HG02678 (cell line): ENCODE measurements at regions not wholly inside any gene's neighbourhood (a gene's known extent, or its start where the extent isn't known, plus 50 kb on each side); places are given as distances from the start of the nearest gene placed in this dataset.

ENCODE experiments used
- ATAC-seq: cut with Tn5 transposase; IDR thresholded peaks from one replicate; pipeline ENCODE4 v1.9.1; 2021; ENCODE audit warnings: mild to moderate bottlenecking, moderate library complexity; ENCODE audit not compliant: unreplicated experiment

DNA sequence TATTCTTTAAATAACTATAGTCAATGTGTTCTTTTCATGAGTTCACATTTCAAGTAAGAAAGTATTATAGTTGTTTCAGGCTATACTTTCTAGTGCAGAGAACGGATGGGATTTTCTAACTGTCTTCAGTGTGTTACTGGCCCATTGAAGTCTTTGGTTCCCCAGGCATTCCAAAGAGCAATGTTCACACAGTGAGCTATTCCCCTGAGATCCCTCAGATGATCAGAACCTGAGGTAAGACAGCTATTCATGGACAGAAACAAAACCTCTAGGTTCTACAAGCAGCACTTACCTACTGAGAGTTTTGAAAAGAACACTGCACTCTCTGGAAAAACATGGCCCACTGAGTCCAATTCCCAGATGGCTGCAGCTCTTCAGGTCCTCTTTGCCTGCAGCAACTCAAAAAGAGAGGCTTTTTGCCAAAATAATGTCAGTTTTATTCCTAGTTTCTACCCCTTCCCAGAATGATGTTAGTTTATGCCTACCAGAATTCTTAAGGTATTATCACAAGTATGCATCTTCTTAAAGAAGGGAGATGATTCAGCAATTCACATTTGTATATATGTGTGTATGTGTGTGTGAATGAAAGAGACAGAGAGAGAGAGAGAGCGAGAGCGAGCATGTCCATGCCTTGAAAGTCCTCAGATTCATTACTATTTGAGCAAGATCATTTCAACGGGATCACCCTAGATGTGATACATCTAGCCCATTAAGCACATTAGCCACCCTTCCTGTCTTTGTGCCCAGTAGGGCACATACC lies 146.1 kb downstream of the PDHA2 start:
- no peak for ATAC-seq

DNA sequence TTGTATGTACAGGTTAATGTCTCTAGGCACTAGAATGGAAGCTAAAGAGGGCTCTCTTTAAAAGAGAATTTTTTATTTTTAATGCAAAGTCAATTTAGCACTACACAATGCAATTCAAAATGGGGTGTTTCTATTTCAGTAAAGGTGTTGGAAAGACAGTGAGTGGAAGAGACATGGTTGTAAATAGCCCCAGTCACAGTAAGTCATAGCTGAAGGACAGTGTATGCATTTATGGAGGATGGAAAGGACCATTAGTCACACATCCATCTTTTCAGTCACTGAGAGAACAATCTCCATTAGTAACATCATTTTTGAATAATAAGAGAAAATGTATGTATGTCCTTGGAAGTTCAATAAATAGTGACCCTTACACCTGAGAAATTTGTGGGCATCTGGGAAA lies 148.0 kb downstream of the PDHA2 start:
- ATAC-seq: no peak

DNA sequence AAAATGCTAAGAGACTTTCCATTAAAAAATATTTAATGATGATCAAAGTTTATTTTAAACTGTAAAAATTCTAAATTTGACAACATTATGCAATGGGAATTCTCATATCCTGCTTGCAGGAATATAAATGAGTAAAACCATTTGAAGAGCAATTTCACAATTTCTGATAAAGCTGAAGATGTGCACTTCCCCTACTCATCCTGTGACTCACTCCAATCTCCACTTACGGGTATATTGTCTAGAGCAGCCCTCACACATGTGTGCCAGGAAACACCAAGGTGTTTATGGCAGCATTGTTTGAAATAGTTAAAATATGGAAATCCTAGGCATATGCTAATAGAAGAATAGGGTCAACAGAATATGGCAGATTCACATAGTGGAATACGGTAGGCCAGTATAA lies 158.4 kb downstream of the PDHA2 start:
- no peak for ATAC-seq

DNA sequence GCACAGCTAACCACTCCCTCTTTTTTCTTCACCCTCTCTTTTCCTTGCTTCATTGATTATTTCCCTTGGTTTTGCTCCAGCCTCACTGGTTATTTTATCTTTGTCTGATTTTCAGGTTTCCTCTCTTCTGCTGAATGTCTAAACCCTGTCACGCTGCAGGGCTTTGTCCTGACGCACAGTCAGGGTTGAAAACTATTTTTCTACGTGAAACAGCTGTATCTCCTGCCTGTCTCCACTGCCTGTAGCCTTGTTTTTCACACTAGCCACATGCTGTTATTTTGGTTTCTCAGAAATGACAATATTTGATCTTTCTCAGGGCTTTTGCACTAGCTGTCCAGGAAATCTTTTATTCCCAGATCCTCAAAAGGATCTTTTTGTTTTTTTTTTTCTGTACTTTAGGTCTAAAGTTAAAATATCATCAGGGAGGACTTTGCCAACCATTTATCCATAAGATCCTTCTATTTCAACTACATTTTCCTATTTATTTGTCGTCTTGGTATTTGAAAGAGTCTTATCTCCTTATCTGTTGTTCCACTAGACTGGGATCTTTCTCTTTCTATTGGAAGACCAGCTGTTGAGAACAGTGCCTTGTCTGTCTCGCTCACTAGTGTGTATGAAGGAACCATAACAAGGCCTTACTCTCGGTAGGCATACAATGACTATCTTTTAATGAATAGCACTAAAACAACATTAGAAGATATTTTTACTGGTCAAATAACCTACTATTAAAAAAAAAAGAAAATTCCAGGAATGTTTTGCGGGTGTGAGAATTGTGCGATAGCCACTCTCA lies 164.3 kb downstream of the PDHA2 start:
- no peak for ATAC-seq

DNA sequence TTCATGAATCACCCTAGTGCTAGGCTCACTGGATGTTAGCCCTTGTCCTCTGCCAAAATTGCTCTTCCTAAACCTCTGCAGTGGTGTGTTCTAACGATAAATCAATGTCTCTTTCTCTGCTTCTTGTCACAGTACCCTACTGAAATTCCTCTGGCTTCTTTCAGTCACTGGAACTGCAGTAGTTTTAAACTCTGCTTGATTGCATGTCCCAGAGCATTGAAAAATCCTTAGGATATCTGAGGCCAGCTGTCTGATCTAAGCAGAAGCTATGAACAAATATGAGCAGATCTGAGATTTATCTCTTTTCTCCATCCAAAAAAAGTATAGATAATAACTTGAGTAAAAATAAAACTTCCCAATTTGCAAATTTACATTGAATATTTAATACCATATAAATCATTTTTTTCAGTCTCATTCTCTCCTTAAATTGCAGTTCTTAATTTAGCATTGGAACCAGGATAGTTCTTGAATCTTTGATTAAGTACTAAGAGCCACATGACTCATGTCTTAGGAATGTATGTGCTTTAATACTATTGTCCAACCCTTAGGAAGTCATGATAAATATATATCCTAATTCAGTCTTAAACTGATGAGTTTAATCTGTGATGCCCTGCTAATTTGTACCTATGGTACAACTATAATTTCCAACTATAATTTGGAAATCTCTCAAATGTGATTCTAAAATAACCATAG lies 169.7 kb downstream of the PDHA2 start:
- ATAC-seq: no peak

DNA sequence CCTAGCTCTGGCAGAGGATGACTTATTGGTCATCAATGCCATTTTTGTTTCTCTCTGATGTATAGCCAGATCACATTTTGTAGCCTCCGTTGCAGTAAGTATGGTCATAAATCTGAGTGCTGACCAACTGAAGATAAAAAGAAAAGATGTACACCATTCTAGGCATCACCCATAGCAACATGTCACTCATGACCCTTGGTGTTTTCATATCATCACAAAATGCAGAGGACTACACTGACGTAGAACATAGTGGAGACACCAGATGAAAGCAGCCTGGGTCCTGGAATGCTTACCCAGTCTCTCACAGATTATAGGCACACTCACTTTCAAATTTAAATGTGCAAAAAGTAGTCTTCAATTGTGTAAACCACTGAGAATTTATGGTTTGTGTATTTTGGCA lies 172.8 kb downstream of the PDHA2 start:
- ATAC-seq: no peak

DNA sequence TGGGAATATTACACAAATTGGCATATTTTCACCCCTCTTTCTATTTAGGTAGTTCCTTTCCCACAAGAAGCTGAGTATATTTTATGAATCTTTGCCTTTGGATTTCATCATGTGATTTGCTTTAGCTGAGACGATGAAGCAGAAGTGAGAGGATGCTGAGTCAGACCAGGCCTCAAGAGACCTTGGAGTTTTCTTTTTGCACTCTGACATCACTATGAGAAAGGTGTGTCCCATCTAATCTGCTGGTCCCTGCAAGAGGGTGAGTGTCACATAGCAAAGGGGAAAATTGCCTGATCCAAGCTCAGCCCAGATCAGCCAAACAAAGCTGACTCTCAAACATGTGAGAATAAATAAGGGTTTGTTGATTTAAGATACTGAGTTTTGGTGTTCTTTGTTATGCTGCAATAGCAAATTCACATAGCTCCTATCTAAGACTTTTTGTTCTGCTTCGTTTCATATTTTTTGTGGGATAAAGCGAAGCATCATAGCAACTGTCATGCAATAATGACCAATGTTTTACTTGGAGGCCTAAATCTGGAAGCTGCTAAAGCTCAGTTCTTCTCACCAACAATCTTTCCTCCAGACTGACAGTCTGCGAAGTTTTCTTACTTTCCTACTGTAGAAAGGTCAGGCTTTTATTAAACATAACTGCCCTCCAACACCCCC lies 176.9 kb downstream of the PDHA2 start:
- ATAC-seq: peak; percentile 44

DNA sequence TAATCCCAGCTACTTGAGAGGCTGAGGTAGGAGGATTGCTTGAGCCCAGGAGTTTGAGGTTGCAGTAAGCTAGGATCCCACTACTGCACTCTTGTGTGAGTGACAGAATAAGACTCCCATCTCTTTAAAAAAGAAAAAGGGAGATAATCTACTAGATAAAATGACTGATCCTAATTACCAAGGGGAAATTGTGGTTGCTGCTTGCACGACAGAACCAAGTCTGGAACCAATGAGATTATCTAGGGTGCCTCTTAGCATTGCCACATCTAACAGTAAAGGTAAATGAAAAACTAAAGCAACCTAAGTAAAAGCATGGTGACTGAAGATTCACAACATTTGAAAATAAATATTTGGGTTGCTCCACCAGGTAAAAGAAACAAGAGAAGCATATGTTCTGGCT lies 185.1 kb downstream of the PDHA2 start:
- no peak for ATAC-seq

DNA sequence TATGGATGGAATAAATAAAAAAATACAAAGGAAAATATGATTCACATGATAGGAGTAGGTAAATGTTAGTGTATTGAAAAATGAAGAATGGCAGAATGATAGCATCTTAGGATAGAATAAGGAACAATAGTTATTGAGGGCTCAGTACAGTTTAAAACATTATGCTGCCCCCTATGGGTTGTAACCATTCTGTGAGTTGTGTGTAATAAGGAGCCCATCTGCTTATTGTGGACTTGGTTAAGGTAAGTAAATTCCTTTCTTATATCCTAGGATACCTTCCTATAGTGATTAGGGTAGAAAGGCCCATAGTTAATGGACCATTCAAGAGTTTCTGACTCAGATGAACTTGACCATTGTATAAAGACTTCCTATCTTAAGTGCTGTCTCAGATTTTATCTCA lies 195.8 kb downstream of the PDHA2 start:
- ATAC-seq: no peak

DNA sequence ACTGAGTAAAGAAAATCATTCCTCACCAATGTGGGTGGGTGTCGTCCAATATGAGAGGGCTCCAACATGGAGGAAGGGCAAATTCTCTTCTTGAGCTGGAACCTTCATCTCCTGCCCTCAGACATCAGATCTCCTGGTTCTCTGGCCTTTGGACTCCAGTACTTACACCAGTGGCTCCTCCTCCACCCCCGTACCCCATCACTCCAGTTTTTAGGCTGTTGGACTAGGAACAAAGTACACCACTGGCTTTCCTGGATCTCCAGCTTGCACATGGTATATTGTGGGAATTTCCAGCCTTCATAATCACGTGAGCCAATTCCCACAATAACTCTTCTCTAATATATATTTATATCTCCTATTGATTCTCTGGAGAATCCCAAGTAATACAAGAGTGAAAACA lies 196.9 kb downstream of the PDHA2 start:
- ATAC-seq: no peak

DNA sequence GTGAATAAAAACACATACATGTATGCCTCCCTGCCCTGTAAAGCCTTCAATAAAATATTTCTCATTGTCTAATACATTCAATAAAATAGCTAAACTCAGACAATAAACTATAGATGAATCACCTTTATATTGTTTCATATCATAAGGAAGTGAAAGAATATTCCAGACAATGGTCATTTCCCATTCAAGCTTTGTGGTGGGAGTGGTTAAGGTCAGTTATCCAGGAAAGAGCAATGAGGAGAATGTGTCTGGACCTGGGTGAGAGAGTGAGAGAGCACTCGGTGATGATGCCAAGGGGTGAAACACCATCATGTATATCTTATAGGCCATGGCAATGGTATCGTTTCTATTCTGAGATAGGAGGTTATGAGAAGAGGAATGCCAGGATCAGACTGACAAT lies 197.8 kb downstream of the PDHA2 start:
- ATAC-seq: no peak

DNA sequence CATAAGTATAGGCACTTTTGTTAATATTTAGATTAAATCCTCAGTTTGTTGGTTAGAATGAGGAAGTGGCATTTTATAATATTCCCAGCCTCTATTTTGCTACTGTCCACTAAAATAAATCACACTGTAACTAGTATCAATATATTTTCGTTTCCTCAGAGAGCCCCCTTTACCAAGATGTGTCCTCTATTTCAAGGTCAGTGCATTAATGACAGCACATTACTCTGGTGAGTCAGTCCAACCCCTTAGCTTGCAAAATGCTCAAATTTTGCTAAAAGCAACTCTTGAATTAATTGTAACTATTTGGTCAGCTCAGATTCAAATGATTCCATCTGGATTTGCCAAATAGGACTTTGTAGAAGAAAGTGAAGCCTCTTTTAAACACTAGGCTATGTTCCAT lies 199.3 kb downstream of the PDHA2 start:
- ATAC-seq: no peak

DNA sequence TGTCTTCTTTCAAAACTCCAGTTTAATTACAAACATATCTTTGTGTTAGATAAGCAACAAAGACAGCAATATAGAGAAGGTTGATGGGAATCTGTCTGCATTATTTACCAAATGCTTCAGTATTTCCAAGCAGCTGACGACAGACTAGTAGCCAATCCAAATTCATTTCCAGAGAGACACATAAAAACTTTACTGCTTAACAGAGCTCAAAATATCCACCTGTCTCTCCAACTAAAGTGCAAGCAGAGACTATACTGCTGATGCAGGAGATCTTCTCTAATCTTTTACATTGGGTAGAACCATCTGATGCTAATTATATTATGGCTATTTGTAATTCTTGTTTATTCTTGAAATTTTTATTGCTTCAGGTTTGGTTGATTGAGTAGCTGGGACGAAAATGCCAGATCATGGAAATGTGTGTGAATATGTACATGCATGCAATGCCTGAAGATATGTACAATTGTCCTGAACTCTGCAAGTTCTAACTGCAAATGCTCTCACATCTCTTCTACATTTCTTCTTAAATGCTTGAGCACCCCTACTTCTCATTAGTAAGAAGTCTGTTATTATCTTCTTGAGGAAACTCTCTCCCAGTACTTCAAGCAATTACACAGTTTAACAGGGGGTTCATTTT lies 200.0 kb downstream of the PDHA2 start:
- no peak for ATAC-seq

DNA sequence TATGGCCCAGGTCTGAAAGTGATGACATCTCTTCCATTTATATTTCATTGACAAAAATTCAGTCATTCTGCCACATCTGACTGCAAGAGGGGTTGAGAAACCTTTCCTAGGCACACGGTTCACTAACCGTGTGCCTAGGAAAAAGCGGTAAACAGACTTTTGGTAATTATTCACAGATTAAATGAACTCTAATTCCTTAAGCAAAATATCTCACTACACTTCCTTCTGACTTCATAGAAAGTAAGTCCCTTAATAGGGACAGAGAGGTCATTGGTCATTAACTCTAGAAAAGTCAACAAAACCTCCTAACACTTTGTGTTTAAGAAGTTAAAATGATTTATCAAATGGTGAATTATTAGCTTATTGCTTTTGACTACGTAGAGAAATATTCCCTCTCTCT lies 205.1 kb downstream of the PDHA2 start:
- ATAC-seq: no peak

DNA sequence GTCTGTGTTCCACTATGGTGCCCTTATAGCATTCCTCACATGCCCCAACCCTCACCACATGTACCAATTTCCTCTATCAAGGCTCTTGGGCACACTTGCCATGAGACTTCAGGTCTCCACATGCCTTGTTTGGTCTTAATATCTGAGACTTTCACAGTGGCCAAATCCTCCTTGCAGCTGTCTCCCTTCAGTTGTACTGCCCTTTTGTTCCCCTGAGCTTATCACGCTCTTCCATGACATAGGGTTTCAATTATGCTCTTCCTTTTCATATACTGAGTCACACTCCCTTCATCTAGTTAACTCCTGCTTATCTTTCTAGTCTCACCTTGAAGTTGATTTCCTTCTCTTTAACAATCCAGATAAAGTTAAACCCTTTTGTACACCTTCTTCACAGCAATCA lies 212.9 kb downstream of the PDHA2 start:
- ATAC-seq: no peak

DNA sequence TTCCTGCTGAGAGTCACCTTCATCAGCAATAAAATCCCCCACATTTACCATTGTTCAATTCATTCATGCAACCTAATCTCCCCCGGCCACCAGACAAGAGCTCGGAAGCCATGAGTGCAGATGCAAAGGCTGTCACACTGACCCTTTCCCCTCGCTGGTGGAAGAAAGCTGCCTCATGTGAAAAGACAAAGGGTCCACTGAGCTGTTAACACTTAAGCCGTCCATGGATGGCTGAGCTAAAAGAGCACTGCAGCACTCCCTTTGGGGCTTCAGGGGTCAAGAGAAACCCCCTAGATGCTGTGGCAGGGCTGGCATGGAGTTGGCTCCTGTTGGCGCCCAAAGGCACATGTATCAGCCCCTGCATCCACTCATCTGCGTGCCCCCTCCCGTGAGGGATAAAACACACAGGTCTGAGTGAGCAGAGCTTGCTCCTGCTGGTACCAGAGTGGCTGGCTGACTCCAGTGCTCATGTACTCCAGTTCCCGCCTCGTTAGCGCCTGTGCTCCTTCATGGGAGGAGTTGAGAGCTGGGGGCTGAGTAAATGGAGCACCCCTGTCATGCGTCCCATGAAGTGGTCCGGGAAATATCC lies 216.5 kb downstream of the PDHA2 start:
- no peak for ATAC-seq

DNA sequence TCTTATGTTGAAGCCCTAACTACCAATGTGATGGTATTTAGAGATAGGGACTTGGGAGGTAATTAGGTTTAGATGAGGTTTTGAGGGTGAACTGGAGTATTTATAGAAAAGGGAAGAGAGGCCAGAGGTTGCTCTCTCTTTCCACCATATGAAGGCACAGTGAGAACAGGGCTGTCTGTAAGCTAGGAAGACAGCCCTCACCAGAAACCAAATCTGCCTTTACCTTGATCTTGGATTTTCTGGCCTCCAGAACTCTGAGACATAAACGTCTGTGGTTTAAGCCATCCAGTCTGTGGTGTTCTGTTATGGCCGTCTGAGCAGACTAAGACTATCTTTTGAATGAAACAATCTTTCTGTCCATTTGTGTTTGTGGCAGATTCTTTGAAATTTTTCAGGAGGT lies 223.7 kb downstream of the PDHA2 start:
- no peak for ATAC-seq

DNA sequence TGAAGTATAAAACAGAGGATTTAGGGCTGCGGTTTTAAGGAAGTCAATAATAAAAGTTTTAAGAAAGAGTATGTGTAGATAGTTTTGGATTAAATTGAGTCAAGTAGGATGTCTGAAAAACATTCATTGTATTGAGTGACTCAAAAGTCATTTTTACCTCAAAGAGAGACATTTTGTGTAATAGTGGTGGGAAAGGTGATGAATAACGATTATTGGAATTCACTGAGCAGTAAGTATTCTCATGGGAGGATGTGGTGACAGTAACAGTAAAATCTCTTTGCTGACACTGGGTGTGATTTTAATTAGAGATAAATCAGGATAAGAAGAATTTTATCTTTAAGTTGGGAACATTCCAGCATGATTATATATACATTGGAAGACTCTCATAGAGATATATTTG lies 233.6 kb downstream of the PDHA2 start:
- ATAC-seq: no peak

DNA sequence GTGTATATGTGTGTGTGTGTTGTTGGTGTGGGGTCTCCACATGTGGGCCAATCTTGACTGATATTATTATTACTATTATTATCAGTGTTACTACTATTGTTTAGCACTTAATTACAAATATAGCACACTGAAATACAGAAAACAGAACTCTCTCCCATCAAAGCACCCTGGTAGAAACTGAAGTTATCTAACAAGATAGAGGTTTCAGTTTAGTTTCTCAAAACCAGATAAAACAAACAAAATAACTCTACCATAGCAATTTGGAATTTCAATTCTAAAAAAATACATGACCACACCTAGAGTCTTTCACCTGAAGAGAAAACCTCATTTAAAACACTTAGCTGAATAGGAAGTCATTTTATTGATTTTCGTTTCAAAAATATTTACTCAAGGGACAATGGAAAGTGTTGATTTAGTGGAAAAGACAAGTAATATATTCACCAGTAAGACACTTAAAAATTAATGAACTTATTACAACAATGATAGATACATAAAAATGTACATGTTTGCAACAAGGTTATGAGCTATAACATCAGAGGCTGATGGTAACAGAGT lies 252.3 kb downstream of the PDHA2 start:
- peak; percentile 63 for ATAC-seq

DNA sequence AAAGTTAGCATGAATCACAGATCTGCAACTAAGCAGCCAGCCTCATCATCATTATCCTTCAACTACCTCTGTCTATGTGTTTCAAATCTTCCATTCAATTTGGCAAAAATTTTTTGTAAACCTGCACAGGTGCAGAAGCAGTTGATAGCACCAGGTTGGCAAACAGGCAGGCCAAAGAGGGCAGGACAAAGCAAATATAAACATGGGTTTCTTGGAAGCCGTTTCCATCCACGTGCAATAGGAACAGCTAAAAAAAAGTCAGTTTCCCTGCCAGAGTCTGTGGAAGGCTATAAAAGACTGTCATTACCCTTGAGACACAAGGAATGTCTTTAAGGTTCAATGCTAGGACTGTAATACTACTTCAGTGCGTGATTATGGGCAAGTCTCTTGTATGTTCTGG lies 253.2 kb downstream of the PDHA2 start:
- ATAC-seq: no peak
